Inflammatory macrophage (primary cell): ENCODE measurements at regions not wholly inside any gene's neighbourhood (a gene's known extent, or its start where the extent isn't known, plus 50 kb on each side); places are given as distances from the start of the nearest gene placed in this dataset.
"Not testable (repeated sequence)": the region's sequence is repeated elsewhere in the genome, so short reads cannot be mapped to it uniquely, and the experiment has no call there.

Experiments
- DNase-seq, 2 donors: peaks; one replicate each; pipeline ENCODE4 v3.0.0-alpha.2; 2020 to 2022

- no peak for DNase-seq
Measured at GRCh38 chr4:160117686-160118085, 1014.8 kb downstream of the RAPGEF2 start.

DNA sequence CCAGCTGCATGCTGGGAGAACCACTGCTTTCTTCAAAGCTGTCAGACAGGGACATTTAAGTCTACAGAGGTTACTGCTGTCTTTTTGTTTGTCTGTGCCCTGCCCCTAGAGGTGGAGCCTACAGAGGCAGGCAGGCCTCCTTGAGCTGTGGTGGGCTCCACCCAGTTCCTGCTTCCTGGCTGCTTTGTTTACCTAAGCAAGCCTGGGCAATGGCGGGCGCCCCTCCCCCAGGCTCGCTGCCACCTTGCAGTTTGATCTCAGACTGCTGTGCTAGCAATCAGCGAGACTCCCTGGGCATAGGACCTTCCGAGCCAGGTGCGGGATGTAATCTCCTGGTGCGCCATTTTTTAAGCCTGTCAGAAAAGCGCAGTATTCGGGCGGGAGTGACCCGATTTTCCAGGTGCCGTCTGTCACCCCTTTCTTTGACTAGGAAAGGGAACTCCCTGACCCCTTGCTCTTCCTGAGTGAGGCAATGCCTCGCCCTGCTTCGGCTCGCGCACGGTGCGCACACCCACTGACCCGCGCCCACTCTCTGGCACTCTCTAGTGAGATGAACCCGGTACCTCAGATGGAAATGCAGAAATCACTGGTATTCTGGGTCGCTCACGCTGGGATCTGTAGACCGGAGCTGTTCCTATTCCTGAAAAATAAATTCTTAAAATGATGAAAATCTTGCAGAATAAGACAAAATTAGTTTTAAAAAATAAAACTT lies 1022.9 kb downstream of the RAPGEF2 start:
- DNase-seq = not testable (repeated sequence)

- no peak for DNase-seq
Measured at GRCh38 chr4:160127211-160127610, 1024.3 kb downstream of the RAPGEF2 start.

DNA sequence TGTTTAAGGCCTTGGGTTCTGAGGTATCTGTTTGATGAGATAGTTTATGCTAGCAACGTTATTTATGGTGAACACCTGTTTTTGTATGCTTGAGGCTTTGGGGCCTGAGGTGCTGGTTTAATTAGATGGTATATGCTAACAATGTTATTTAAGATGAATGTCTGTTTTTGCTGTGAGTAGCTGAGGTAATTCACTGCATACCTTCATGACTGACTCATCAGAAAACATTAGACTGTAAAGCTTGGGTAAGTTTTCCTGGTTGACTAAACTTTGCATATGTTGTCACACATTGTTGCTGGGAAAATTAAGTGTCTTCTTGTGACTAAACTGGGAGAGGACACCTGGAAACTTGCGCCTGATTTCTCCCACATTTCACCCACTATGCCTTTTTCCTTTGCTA lies 1026.6 kb downstream of the RAPGEF2 start:
- DNase-seq = no peak

- DNase-seq = no peak
Measured at GRCh38 chr4:160136021-160136420, 1033.1 kb downstream of the RAPGEF2 start.

- DNase-seq = no peak
Measured at GRCh38 chr4:160141206-160141605, 1038.3 kb downstream of the RAPGEF2 start.

DNA sequence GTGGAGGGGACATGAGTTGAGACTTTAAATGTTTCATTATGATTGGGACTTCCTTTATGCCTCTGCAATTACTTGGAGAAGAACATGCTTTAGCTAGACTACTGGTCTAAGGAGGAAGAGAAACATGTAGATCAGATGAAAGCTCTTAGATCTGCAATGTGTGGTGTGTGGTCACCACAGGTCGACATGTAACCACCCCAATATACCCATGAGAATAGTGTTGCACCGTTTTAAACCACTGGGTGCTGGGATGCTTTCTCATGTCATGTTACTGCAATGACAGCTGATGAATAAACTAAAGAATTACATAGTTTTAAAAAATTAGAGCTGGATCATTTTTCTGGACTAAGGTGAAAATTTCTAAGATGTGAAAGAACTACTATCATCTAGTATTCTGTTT lies 1039.7 kb downstream of the RAPGEF2 start:
- DNase-seq = no peak

DNA sequence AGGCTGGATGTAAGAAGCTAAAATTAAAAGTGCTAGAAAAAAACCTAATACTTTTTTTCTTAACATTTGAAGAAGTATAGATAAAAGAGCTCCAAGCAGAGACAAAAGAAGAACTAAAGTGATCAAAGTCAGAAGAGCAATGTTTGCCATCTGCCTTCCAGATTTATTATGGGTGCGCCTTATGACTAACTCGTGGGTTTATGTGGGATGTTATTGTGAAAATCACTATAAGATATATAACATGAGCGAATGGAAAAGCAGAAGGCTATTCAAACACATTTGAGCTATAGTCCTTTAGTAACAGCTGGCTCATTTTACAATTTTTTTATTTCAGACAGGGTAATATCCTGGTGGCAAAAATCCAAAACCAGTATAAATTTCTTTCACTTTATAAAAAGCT lies 1040.7 kb downstream of the RAPGEF2 start:
- DNase-seq = peak; percentile 0 to 2

DNA sequence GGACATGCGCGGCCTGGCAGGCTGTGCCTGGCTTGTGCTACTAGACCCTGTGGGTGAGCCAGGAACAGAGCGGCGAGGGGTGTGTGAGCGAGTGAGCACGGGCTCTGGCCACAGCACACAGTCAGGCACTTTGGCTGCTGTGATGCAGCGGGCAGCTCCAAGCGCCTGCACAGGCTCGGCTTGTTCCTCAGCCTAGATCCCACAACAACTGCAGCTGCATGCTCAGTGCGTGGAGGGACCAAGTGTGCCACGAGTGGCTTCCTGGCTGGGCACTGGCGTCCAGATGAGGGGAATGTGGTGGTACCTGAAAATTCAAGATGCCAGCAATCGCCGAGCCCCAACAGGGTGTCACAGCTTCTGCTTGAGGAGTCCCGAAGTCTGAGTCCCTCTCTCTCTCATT lies 1056.6 kb downstream of the RAPGEF2 start:
- no peak for DNase-seq

DNA sequence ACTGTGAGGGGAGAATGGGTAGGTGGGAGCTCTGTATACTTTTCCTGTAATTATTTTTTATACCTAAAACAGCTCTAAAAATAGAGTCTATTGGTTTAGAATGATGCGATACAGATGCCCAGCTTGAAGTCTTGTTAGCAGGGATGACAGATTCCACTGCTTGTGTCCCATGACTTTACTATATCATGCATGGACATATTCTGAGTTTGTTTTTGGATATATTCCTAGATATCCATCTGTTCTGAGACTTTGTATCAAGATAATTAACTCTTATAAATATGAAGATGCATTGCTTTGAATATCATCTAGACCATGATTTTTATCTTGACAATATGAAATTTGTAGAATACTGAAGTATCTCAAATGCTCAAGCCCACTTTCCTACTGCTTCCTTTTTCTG lies 1058.1 kb downstream of the RAPGEF2 start:
- no peak for DNase-seq

GRCh38 chr4:160175064-160175643 lies 1072.3 kb downstream of the RAPGEF2 start:
- DNase-seq = no peak

DNA sequence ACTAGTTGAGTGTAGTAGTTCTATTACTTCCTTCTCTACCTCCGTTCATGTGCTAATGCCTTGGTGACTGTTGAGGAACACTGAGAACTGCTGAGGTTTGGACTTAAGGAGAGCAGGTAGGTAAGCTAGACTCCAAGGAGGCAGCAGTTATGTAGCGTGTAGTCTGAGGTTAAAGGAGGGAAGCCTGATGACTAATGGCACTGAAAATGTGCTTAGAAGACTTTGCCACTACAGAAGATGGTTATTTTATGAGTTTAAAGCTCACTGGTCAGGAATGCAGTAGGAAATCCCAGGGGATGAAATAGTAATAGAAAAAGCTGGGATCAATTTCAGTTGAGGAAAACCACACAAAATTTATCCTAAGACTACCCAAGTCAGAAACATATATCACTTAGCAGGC lies 1077.3 kb downstream of the RAPGEF2 start:
- no peak for DNase-seq

DNA sequence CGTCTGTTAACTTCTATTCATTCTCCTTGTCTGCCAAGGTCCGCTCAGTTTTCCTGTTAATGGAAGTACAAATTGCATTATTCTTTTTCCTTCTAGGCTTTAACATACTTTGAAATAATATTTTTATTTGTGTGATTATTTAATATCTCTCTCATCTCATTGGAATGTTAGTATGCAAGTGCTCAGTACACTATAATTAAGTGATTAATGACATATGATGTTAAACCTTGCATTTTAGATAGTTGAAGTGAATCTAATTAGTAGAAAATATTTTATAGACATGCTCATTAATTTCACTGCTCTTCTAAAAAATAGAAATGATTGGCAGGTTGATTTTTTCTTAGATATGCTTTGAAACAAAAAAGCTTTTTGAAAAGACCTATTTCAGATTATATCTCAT lies 1079.8 kb downstream of the RAPGEF2 start:
- no peak for DNase-seq

- DNase-seq = no peak
Measured at GRCh38 chr4:160184884-160185283, 1082.0 kb downstream of the RAPGEF2 start.

DNA sequence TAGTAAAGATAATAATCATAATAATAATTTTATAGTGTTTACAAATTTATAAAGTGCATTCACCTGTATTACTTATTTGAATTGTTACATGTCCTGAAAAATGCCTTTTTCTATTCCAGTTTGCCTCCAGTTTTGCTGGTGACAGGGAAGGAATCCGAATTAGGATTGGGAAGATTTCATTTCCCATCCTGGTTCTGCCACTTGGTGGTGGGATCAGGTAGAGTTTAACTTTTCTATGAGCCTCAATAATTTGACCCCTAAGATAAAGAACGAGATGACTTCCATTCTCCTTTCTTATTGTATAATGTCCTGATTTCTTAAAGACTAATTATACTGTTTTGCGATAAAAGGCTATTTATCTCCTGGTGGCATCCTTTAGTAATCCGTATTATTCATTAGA lies 1090.9 kb downstream of the RAPGEF2 start:
- no peak for DNase-seq

DNA sequence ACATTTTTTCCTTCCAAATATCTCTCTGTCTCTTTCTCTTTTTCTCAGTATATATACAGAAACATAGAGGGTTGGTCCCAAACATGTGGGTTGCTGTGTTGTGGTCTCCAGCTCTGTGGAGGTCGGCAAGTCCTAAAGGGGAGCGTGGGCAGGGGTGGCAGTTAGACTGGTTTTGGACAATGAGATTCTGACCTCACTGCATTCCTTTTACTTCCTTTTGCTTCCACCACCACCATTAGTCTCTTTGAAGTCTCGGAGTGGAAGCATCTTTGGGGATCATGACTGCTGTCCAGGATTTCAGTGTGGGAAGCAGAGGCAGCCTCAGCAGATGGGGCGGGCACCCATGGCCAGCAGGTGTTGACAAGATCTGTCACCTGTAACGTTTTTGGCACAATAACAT lies 1091.8 kb downstream of the RAPGEF2 start:
- no peak for DNase-seq

DNA sequence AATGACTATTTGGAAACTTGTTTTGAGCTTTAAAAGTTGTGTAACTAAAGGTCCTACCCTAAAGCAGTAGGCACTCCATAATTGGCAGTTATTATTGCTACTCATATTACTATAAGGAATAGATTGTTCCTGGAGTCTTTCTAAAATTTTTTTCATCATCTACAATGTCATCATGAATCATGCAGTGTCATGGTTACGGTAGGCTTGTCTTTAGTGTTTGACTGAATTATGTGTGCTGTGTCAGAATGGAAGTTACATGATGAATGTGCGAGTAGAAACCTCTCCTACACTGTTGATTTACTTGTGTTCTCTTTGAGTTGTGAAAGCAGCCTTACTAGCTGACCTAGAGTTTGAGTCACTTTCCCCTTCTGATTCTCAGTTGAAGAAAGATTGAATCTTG lies 1099.9 kb downstream of the RAPGEF2 start:
- DNase-seq = no peak

DNA sequence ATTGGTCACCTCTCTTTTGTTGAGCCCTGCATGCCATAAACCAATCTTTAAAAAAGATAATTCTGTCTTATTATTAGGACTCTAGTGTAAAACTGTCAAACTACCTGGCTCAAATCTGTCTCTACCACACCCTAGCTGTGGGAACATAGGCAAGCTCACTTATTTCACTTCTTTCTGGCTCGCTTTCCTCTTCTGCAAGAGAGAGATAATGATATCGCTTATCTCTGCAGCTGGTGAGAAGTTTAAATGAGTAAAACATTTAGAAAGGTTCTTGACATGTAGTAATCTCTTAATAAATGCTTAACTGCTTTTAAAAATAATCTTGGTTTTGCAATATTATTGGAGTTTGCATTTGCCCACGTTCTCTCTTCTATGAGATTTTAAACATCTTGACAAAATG lies 1109.2 kb downstream of the RAPGEF2 start:
- no peak for DNase-seq

GRCh38 chr4:160213366-160213765 lies 1110.5 kb downstream of the RAPGEF2 start:
- DNase-seq = no peak

DNA sequence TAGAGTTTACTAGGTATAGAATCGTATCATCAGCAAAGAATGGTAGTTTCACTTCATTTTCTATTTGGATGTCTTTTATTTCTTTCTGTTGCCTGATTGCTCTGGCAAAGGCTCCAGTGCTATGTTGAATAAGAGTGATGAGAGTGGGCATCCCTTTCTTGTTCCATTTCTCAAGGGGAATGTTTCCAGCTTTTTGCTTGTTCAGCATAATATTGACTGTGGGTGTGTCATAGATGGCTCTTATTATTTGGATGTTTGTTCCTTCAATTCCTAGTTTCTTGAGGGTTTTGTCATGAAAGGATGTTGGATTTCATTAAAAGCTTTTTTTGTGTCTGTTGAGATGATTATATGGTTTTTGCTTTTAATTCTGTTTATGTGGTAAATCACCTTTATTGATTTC lies 1114.5 kb downstream of the RAPGEF2 start:
- no peak for DNase-seq

DNA sequence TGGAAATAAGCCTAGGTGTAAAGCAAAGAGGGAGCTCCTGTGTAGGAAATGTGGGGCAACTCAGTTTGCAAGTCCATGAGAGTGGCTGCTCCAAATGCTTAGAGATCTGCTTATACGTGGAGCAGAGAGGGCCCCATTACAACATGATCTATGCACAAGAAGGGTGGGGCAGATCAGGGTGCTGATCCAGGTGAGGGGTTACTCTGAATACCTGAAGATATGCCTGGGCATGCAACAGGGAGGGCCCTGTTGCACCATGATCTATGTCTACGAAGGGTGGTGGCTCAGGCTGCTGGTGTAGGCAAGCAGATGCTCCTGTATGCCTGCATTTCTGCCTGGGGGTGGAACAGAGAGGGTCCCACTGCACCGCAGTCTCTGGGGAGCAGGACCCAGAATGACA lies 1121.2 kb downstream of the RAPGEF2 start:
- no peak for DNase-seq

DNA sequence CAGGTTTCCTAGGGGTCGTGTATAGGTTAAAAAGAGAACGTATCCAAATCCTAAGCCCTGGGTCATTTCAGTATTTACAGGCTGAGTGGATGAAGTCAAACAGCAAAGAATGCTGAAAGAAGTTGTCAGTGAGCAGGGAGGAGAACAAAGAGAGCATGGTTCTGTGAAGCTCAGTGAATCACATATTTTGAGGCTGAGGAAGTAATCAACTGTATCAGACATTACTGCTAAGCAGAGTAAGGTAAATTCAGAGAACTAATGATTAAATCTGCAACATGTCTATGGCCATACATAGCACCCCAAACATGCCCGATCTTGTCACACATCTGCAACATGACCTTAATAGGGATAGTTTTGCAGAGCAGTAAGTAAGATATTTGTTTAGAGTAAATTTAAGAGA lies 1130.3 kb downstream of the RAPGEF2 start:
- no peak for DNase-seq

- DNase-seq = no peak
Measured at GRCh38 chr4:160235285-160235684, 1132.4 kb downstream of the RAPGEF2 start.

DNA sequence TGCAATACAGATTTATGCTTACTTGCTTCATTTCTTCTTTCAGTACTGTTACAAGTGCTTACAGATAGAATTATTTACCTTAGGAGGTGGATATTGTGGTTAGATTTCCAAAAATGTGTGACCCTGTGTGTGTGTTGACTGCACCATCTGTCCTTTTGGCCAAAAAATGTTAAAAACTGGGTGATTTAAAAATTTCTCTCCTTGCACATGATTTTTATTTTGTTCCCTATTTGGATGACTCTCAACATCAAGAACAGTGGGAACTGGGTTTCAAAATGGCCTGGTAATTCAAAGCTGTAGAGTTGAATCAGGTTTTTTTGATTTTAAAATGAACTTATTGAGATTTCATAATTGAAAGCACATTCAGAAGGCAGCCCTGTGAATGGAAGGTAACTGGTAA lies 1132.9 kb downstream of the RAPGEF2 start:
- DNase-seq = no peak

DNA sequence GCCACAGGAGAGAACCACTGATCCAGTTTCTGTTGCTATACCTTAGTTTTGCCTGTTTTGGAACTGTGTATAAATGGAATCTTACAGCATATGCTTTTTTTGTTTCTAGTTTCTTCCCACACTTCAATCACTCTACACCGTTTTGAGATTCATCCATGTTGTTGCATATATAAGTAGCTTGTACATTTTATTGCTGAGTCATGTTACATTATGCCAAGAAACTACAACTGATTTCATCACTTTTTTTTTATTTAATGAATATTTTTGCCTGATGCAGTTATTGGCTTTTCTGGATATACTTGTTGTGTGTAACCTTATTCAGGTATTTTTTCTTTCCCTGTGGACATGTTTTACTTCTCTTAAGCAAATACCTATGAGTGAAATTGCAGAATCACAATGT lies 1135.9 kb downstream of the RAPGEF2 start:
- no peak for DNase-seq
